DOHH2 (cell line): ENCODE measurements at regions not wholly inside any gene's neighbourhood (a gene's known extent, or its start where the extent isn't known, plus 50 kb on each side); places are given as distances from the start of the nearest gene placed in this dataset.

Source experiments
- EZH2phosphoT487 ChIP-seq: fragments of 200-600 bp; sonication (generic); IDR thresholded peaks from 2 replicates; pipeline ENCODE4 v1.6.1; 2017; ENCODE audit warnings: borderline replicate concordance, mild to moderate bottlenecking, antibody characterized with exemption, low read length, moderate library complexity, mixed read lengths
- TF ChIP-seq, protein P1 (sequence below): fragments of 200-600 bp; sonication (generic); IDR thresholded peaks from one replicate; pipeline ENCODE4 v1.5.1; 2014; ENCODE audit warnings: antibody characterized with exemption, mild to moderate bottlenecking, low read depth, low read length; ENCODE audit not compliant: poor library complexity, severe bottlenecking

DNA sequence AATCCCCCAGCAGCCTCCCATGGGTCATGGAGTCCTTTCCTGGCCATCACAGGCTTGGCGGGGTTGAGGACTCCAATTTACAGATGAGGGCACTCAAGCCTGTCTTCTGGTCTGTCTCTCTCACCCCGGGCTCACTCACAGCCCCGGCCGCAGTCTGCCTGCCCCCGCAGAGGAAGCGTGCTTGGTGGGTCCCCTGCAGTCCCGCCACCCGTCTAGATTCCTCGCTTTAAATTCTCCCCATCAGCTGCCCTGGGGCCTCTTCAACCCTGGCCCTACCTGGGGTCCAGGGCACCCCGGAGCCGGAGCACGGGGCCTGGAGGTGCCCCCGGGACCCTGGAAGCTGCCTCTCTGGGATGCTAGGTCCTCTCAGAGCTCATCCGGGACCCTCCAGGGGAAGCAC lies 92.9 kb downstream of the ENGASE start:
- TF ChIP-seq, protein P1, sequence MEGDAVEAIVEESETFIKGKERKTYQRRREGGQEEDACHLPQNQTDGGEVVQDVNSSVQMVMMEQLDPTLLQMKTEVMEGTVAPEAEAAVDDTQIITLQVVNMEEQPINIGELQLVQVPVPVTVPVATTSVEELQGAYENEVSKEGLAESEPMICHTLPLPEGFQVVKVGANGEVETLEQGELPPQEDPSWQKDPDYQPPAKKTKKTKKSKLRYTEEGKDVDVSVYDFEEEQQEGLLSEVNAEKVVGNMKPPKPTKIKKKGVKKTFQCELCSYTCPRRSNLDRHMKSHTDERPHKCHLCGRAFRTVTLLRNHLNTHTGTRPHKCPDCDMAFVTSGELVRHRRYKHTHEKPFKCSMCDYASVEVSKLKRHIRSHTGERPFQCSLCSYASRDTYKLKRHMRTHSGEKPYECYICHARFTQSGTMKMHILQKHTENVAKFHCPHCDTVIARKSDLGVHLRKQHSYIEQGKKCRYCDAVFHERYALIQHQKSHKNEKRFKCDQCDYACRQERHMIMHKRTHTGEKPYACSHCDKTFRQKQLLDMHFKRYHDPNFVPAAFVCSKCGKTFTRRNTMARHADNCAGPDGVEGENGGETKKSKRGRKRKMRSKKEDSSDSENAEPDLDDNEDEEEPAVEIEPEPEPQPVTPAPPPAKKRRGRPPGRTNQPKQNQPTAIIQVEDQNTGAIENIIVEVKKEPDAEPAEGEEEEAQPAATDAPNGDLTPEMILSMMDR, result no peak
- no peak for TF ChIP-seq EZH2phosphoT487
